A549 (cell line): ENCODE measurements at regions not wholly inside any gene's neighbourhood (a gene's known extent, or its start where the extent isn't known, plus 50 kb on each side); places are given as distances from the start of the nearest gene placed in this dataset.

Experiments used
- EP300 ChIP-seq, 2 experiments: fragments of >200 bp; sonication (Bioruptor Twin); formaldehyde crosslinking; IDR thresholded peaks; 2 replicates in 1 of 2; 3 replicates in 1 of 2; pipeline ENCODE4 v1.6.1; 2016 to 2017
- POLR2A ChIP-seq: IDR thresholded peaks from 2 replicates; pipeline ENCODE4 v1.6.1; 2012; ENCODE audit warnings: mild to moderate bottlenecking, low read length
- RFX5 ChIP-seq: fragments of 450-650 bp; IDR thresholded peaks from 2 replicates; pipeline ENCODE4 v1.7.1; 2014; ENCODE audit warnings: antibody characterized with exemption, mild to moderate bottlenecking, moderate library complexity

GRCh38 chr3:41041462-41041861, 157.8 kb upstream of the CTNNB1 start:
- TF ChIP-seq EP300 (IDR thresholded peaks at IDR 0.05) (no peak), POLR2A (no peak), RFX5 (no peak)
